ENCODE measurements at regions not wholly inside any gene's neighbourhood (a gene's known extent, or its start where the extent isn't known, plus 50 kb on each side); places are given as distances from the start of the nearest gene placed in this dataset.

GRCh38 chr3:118766306-118766669 is 268.4 kb downstream of the IGSF11 start:
- TF ChIP-seq POLR2A (IDR thresholded peaks at IDR 0.05) (no peak), CTCF (IDR thresholded peaks at IDR 0.05) (no peak)

Measured in right lobe of liver (tissue), 4 donors.